HG03175 (cell line): ENCODE measurements at regions not wholly inside any gene's neighbourhood (a gene's known extent, or its start where the extent isn't known, plus 50 kb on each side); places are given as distances from the start of the nearest gene placed in this dataset.
"Not testable (repeated sequence)": the region's sequence is repeated elsewhere in the genome, so short reads cannot be mapped to it uniquely, and the experiment has no call there.

ENCODE experiments used
- ATAC-seq: cut with Tn5 transposase; IDR thresholded peaks from one replicate; pipeline ENCODE4 v1.9.1; 2021; ENCODE audit warnings: mild to moderate bottlenecking, moderate library complexity; ENCODE audit not compliant: unreplicated experiment

DNA sequence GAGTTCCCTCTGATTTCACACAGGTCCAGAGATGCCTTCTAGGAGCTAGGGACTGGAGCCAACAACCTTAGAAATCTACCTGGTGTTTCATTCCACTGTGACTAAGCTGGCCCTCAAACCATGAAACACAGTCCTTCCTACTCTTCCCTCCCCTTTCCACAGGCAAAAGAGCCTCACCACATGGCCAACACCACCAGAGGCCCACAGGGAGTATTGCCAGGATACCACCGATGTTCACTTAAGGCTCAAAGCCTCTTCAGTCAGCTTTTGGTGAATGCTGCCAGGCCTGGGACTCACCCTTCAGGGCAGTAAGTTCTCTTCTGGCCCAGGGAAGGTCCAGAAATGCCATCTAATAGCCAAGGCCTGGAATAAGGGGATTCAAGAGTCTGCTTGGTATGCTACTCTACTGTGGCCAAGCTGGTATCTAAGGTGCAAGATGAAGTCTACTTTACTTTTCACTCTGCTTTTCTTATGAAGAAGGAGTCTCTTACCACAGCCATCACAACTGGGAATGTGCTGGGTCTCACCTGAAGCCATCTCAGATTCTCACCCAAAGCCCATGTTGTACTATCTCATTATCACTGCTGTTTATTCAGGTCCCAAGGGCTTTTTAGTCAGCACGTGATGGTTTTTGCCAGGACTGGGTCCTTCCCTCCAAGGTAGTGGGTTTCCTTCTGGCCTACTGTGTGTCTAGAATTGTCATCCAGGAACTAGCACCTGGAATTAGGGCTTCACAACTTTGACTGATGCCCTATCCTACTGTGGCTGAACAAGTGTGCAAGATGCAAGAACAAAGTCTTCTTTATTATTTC lies 1018.4 kb downstream of the TAF11L14 start:
- no peak for ATAC-seq

DNA sequence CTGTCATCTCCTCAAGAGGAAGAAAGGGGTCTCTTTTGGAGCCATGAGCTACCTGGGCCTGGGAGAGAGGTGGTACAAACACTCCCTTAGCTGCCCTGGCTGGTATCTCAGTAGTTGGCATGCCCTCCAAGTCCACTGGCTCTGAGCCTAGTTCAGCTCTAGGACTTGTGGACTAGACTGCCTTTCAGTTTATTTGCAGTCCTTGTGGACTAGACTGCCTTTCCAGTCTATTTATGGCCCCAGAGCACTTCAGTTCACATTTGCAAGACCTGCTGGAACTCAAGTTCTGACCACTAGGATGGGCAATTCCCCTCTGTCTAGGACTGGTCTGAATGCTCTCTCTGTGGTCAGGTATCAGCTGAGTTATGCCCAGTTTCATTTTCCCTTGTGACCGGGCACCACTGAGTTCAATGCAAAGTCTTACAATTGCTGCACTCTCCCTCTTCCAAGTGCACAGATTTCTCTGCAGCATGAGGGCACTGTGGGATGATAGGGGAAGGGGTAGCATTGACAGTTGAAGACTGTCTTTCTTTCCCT lies 1019.0 kb downstream of the TAF11L14 start:
- peak; percentile 68 for ATAC-seq

DNA sequence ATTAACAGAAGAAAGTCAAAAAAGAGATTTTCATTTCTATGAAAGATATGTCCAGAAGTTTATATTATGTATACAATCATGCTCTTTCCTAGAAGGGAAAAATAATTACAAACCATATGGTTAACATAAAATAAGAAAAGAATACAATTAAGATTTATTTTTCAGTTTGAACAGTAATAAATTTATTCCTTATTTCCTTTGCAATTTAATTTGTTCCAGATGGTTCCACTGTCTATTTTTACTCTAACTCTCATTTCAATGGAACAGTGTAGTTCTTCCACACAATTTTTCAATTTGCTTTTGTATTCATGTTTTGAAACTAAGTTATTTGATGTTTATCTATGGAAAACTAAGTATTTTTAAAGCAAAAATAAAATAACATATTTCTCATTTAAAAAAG lies 1026.3 kb downstream of the TAF11L14 start:
- no peak for ATAC-seq

DNA sequence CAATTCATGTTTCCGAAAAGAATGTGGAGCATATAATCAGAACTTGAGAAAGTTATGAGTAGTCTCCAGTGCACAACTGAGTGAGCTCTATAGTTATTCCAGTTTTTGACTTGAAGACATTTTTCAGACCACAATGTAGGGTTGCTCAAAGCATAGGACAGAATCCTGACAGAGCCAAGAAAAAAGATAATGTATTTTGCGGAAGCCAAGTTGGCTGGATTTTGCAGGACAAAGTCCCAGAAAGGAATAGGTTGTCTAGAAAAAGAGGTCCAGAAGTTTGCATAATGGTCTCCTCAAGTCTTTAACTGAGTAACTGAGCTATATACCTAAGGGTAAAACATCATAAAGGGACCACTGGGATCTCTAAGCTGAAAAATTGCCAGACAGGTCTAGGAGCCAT lies 1028.0 kb downstream of the TAF11L14 start:
- ATAC-seq = no peak

DNA sequence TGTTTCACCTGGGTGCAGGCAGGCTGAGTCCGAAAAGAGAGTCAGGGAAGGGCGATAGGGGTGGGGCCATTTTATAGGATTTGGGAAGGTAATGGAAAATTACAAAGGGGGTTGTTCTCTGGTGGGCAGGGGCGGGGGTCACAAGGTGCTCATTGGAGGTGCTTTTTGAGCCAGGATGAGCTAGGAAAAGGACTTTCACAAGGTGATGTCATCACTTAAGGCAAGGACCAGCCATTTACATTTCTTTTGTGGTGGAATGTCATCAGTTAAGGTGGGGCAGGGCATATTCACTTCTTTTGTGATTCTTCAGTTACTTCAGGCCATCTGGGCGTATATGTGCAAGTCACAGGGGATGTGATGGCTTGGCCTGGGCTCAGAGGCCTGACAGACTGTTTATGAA lies 1040.0 kb downstream of the TAF11L14 start:
- not testable (repeated sequence) for ATAC-seq

DNA sequence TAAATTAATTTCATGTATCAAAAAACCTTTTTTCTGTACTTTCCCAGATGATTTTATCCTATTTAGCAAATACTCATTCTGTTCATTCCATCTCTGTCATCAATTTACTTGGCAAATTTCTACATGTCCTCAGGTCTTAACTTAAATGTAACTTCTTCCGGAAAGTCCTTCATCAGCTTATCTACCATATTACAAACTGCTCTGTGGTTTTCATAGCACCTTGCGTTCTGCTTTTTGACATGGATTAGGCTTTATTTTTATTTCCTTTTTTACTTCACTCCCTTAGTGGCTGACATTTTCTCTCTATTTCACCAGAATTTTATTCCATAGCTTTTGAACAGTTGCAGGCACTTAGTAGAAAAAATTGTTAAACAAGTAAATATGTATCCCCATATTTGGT lies 1040.8 kb downstream of the TAF11L14 start:
- no peak for ATAC-seq

DNA sequence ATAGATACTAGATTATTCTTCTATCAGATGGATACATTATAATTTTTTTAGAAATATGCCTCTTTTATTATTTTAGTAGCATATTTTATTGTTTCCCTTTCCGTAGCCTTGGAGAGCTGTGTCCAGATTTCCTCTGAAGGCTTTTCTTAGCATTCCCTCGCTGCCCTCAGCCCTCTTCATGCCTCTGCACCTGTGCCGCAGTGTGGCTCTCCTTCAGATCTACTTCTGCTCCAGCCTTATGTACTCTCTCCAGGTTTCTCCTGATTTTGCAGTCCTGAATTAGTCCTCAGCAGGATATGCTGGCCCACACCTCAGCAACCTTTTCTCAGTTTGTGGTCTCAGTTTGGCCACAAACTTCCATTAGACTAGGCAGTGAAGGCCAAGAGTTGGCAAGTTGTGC lies 1052.0 kb downstream of the TAF11L14 start:
- ATAC-seq = no peak

DNA sequence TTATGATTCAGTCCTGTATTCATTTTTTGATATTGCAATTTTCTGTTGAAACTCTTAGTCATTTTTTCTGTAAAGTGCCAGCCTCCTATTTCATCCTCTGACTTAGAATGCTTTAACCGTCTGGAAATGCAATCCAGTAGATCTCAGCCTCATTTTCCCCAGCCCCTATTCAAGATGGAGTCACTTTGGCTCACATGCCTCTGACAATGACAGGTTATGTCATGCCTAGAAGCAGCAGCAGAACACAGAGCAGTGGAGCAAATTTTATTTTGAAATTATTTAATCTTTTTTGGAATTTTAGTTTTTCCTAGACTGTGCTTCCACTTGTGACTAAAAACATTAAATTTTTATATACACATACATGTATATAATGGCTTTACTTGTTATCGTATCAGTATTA lies 1053.2 kb downstream of the TAF11L14 start:
- ATAC-seq = no peak

DNA sequence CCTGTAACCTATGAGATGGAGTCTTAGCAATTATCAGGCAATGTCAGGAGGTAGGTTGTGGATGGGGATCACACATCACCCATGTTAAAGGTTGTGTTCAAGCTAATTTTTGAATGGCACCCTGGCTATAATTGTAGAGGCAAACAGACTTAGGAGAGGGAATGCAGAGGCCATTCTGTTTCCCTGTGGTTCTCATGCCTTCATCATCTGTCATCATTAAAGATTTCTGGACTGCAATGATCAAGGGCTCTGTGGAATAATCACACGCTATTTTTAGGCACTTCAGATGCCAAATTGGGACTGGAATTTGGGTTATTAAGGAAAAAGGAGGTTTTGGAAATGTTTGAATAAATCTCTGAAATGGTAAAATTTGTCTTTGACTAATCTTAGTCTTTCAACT lies 1065.4 kb downstream of the TAF11L14 start:
- no peak for ATAC-seq

DNA sequence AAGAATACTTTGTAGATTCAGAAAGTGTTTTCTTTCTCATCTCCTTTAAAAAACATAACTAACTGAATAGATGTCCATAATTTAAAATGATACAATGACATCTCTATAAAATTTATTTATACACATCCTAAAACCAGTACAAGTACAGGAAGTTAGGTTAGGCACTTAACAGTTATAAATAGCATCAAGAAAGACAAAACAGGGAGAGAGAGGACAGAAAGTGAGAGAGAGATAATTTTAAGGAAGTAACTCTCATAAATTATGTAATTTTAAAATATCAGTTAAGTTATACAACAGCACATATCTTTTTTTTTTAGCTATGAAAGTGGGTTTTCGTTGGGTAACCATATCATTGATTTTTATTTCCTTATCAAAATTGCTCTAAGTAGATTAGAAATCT lies 1068.6 kb downstream of the TAF11L14 start:
- ATAC-seq = no peak

DNA sequence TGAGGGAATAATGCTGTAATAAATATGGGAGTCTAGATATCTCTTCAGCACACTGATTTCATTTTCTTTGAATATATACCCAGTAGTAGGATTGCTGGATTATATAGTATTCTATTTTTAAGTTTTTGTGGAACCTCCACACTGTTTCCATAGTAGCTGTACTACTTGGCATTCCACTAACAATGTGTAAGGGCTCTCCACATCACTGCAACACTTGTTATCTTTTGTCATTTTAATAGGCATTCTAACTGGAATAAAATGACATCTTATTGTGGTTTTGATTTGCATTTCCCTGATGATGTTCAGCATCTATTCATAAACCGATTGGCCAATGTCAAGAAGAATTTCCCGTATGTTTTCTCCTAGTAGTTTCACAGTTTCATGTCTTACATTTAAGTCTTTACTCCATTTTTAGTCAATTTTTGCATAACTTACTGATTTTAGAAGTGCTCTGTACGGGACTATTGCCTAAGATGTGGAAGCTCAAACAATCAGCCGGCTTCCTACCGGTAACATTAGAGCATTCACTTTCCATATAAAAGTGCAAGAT lies 1078.8 kb downstream of the TAF11L14 start:
- ATAC-seq = no peak

DNA sequence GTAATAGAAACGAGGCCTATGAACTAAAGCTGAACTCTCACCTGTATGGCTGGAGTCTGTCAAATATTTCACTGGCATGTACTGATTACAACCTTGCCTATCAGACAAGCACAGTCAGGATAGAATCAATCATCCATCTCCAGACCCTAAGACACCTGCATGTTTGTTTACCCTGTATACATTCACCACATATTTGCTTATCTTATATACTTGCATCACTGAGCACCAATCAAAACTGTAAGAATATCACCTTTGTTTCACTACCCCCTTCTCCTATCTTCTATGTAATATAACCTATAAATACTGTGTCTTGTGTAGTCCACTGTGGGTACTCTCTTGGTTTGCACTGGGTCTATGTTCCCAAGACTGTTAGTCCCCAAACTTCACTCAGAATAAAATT lies 1085.7 kb downstream of the TAF11L14 start:
- ATAC-seq = peak; percentile 75

DNA sequence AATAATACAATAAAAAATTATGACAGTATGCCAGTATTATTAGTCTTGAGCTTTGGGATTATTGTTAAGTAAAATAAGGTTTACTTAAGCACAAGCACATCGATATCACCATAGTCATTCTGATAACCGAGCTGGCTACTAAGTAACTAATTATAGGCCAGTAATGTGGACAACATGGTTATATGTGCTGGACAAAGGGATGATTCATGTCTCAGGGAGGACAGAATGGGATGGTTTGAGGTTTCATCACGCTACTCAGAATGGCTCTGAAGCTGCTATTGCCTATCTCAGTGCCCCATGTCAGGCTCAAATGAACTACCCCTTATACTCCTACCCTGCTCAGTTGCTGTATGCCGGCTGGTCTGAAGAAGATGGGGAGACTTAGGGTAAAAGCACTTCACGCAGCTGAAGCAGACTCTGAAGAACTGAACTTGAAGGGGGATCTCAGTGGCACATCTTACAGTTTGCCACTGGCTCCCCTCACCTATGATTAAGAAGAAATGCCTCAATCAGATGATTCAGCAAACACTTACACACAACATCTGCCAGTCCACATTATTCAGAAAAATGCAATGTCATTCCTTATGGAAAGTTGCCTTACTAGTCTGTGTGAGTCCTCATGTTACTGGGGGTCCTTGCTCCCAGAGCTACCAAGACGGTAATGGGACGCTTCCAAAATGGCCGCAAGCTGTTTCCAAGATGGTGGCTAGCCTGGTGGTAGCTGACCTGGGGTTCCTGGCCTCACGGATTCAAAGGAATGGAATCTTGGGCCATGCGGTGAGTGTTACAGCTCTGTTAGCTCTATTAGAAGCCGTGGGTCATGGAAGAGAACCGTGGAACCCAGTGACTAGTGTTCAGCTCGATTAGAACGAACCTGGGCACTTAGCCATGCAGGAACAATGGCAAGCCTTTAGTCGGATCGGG lies 1098.6 kb downstream of the TAF11L14 start:
- no peak for ATAC-seq

DNA sequence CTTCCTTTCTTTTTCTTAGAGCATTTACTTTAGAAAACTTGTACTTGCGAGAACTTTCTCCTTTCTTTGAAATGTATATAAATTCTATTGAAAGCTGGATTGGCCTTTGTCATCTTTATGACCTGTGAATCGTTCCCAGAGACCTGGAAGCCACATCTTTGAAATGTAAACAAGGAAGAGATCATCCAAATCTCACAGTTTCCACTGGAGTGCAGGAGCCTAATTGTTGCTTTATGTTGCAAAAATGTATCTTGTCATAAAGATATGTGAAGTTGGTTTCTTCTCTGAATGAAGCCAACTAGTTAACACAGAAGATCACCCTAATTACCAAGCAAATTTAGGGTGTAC lies 1101.8 kb downstream of the TAF11L14 start:
- ATAC-seq = no peak

DNA sequence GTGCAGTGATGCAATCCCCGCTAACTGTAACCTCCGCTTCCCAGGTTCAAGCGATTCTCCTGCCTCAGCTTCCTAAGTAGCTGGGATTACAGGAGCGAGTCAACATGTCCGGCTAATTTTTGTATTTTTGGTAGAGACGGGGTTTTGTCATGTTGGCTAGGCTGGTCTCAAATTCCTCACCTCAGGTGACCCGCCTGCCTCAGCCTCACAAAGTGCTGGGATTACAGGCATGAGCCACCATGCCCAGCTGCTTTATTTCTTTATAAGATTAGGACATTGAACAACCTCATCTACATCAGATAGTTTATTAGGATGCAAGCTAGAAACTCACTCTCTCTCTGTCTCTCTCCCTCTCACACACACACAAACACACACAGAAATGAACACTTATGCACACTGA lies 1102.5 kb downstream of the TAF11L14 start:
- not testable (repeated sequence) for ATAC-seq

DNA sequence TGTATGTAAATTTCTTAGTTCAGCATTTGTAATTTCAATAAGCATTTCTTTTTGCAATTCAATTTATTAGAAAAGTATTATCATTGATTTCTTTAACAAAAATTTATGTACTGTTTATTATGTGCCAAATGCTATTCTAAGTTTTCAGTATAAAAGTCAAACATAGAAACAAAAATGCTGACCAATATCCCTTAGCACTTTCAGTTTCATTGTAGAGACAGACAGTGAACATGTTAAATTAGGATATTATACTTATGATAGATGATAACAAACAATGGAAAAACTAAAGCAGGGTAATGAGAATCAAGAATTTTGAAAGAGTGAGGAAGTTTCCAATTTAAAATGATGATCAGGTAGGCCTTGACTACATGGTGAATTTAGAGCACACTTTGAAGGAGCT lies 1106.0 kb downstream of the TAF11L14 start:
- ATAC-seq = peak; percentile 29

DNA sequence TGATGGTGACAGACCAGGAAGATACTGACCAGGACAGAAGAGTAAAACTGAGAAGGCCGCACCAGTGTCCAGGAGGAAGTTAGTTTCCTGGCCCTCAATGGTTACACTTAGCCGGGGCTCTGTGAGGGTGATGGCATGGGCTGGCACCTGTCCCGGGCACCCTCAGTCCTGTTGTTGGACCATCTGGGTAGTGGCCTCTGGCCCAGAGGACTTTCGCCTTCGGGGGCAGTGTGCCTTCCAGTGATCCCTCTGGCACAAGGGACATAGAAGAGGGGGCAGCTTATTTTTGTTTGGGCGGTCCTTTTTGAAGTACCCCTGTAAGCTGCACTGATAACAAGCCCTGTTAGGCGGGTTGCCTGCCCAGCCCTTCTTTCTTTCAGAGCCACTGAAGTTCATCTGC lies 1108.6 kb downstream of the TAF11L14 start:
- ATAC-seq = no peak

DNA sequence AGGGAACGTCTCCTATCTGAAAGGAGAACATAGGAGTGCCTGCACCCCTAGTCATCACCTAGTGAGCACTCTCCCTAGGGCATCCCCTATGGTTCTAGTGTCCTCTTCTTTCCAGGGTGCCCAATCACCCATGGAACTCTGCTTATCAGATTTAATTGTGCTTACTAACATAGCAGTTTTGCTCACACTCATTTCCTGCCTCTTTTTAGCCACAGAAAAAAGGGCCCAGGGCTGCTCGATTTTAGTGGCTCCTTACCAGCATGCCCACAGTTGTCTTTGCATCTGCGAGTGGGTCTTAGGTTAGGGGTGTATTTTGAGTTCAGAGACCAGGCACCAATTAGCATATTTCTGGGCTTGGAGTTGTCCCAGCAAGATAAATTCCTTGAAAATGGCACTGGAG lies 1110.2 kb downstream of the TAF11L14 start:
- peak; percentile 5 for ATAC-seq

DNA sequence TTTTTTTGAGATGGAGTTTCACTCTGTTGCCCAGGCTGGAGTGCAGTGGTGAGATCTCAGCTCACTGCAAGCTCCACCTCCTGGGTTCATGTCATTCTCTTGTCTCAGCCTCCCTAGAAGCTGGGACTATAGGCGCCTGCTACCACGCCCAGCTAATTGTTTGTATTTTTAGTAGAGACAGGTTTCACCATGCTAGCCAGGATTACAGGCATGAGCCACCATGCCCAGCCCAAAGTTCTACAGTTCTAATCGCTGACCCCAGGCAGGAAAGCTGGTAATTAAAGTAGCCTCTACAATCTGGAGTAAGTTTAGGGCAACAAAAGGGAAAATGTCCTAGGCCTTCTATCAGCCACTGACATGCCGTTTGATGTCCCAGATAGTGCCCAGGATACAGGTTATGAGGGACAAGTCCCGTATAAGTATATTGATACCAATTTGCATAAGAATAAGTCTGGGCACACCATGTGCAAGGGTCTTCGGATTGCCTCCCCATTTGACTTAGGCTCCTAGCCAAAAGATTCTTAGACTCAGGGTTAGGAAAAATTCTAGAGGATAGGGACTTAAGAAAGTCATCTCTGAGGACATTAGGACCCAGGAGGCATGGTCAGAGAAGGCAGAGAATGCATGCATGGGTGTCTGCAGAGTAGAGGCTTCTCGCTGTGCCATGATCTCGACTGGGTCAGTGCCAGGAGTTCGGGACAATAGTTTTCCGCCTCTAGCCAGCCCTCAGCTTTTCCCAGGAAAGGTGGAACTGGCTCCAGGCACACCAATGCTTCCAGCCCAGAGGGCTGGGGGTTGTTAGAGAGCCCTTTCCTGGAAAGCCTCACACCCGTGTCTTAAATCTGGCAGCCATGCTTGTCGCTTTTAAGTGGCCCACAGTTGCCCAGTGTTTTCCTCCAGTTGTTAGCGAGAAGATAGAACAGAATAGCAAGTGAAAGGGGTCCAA lies 1111.1 kb downstream of the TAF11L14 start:
- peak; percentile 34 for ATAC-seq

DNA sequence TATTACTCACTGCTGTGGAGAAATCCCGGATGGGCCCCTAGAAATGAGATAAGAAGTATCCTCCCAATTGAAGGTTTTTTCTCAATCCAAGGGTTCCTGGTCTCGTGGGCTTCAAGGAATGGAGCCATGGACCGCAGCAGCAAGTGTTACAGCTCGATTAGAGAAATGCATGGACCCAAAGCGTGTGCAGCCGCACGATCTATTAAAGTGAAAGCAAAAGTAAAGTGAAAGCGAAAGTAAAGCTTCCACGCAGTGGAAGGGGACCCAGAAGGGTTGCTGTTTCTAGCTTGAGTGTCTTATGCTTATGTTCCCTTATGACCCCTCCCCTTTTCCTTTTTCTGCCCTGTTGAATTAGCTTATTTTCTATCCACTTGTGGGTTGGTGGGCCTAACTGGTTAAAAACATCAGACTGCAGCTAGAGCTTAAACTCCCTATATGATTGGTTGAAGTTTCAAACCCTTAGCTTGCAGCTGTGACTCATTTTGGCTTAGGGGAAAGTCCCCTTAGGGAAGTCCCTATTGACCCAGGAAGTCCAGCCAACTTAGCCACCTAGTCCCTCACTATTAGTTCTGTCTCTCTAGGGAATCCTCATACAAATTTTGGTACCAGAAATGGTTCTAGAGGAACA lies 1111.8 kb downstream of the TAF11L14 start:
- ATAC-seq = peak; percentile 80
